NB4 (cell line): ENCODE measurements at regions not wholly inside any gene's neighbourhood (a gene's known extent, or its start where the extent isn't known, plus 50 kb on each side); places are given as distances from the start of the nearest gene placed in this dataset.

Experiments used
- CTCF ChIP-seq: IDR thresholded peaks from one replicate; pipeline ENCODE4 v1.5.1; 2012; ENCODE audit warnings: low read depth, low read length
- MAX ChIP-seq: IDR thresholded peaks from 2 replicates; pipeline ENCODE4 v1.6.1; 2011; ENCODE audit warnings: low read depth, low read length
- MYC ChIP-seq: IDR thresholded peaks from 2 replicates; pipeline ENCODE4 v1.6.1; 2011; ENCODE audit warnings: low read depth, low read length
- POLR2A ChIP-seq: IDR thresholded peaks from 2 replicates; pipeline ENCODE4 v1.6.1; 2011; ENCODE audit warnings: mild to moderate bottlenecking; ENCODE audit not compliant: insufficient read length; ENCODE audit errors: extremely low read depth

- no peak for TF ChIP-seq CTCF
- TF ChIP-seq POLR2A, result no peak
- no peak for TF ChIP-seq MYC
- TF ChIP-seq MAX, result no peak
These were observed 542.1 kb downstream of the PID1 start for GRCh38 chr2:228728961-228729360.
